Heart left ventricle (tissue), 13 donors: ENCODE measurements at regions not wholly inside any gene's neighbourhood (a gene's known extent, or its start where the extent isn't known, plus 50 kb on each side); places are given as distances from the start of the nearest gene placed in this dataset.

Experiments
- POLR2A ChIP-seq, 2 donors: fragments of 450-650 bp; IDR thresholded peaks; one replicate each; pipeline ENCODE4 v1.6.1; 2017; ENCODE audit warnings: antibody characterized with exemption in 2 of 2, mild to moderate bottlenecking in 2 of 2, moderate library complexity in 2 of 2
- TF ChIP-seq, protein P1 (sequence below), 12 donors: fragments of 200-600 bp; sonication (generic) in 4 of 12; IDR thresholded peaks; one replicate each; pipeline versions ENCODE4 v1.5.0 to v1.8.0; 2018 to 2022; ENCODE audit warnings: antibody characterized with exemption in 12 of 12, mild to moderate bottlenecking in 5 of 12
- donor health status: ischemic (EF 13 %, LVEDD 7.1; RV severe dilation, severe dysfunction).
- donor health status: DM: no; HTN: yes; CAD: no.
- donor health status: DM: no; HTN: no; CAD: no.
- donor health status: ischemic (EF 25% LVEDD 6.9; RV normal size, moderate dysfunction).
- donor health status: ischemic (EF 25% LVEDD 5.7; RV mildly dilated, moderate dysfunction).
- donor health status: ischemic (EF 35%, LVEDD 5.7; RV mildly dilated, moderate dysfunction).
- donor health status: nonischemic (EF 11% LVEDD 7.7; RV severe dilation, severe dysfunction).
- donor health status: DM: yes; HTN: yes; CAD: no.
- donor health status: PGD.
- donor health status: ischemic (EF 29% LVEDD 5.4; RV normal size, mild dysfunction).
- donor health status: nonischemic (EF 23%, LVEDD 6.1; RV moderate dilation, normal function).

DNA sequence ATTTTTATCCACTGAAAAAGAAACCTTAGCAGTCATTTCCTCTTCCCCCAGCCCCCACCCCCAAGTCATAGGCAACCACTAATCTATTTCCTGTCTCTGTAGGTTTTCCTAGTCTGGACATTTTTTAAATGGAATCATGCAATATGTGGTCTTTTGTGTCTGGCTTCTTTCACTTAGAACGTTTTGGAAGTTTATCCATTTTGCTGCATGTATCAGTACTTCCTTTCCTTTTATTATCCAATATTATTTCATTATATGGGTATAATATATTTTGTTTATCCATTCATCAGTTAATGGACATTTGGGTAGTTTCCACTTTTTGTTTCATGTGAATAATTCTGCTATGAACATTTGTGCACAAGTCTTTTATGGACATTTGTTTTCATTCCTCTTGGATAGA is 99.3 kb upstream of the BMP5 start:
- TF ChIP-seq, protein P1, sequence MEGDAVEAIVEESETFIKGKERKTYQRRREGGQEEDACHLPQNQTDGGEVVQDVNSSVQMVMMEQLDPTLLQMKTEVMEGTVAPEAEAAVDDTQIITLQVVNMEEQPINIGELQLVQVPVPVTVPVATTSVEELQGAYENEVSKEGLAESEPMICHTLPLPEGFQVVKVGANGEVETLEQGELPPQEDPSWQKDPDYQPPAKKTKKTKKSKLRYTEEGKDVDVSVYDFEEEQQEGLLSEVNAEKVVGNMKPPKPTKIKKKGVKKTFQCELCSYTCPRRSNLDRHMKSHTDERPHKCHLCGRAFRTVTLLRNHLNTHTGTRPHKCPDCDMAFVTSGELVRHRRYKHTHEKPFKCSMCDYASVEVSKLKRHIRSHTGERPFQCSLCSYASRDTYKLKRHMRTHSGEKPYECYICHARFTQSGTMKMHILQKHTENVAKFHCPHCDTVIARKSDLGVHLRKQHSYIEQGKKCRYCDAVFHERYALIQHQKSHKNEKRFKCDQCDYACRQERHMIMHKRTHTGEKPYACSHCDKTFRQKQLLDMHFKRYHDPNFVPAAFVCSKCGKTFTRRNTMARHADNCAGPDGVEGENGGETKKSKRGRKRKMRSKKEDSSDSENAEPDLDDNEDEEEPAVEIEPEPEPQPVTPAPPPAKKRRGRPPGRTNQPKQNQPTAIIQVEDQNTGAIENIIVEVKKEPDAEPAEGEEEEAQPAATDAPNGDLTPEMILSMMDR (IDR thresholded peaks at IDR 0.05), result no peak
- no peak for TF ChIP-seq POLR2A (IDR thresholded peaks at IDR 0.05)
